DOHH2 (cell line): ENCODE measurements at regions not wholly inside any gene's neighbourhood (a gene's known extent, or its start where the extent isn't known, plus 50 kb on each side); places are given as distances from the start of the nearest gene placed in this dataset.
"Not testable (repeated sequence)": the region's sequence is repeated elsewhere in the genome, so short reads cannot be mapped to it uniquely, and the experiment has no call there.

Experiments used
- H3F3A ChIP-seq: fragments of 200-600 bp; sonication (generic), shearing (Covaris generic); 2 replicates; pipeline ENCODE4 v1.6.0; 2016; ENCODE audit warnings: antibody characterized with exemption, mild to moderate bottlenecking; ENCODE audit not compliant: control insufficient read depth, insufficient read depth
- H3K27ac ChIP-seq: fragments of 200-600 bp; sonication (generic); 2 replicates; pipeline ENCODE4 v1.5.1; 2014; ENCODE audit warnings: low read depth, mild to moderate bottlenecking, low read length, moderate library complexity
- H3K27me3 ChIP-seq: fragments of 200-600 bp; sonication (generic); 2 replicates; pipeline ENCODE4 v1.6.1; 2014; ENCODE audit warnings: mild to moderate bottlenecking, low read length, mixed read lengths; ENCODE audit not compliant: control insufficient read depth
- H3K36me3 ChIP-seq: fragments of 200-600 bp; sonication (generic); 2 replicates; pipeline ENCODE4 v1.6.1; 2014; ENCODE audit warnings: mild to moderate bottlenecking, low read length, moderate library complexity, mixed read lengths; ENCODE audit not compliant: control insufficient read depth
- H3K4me1 ChIP-seq: fragments of 200-600 bp; sonication (generic); 2 replicates; pipeline ENCODE4 v1.6.1; 2014; ENCODE audit warnings: mild to moderate bottlenecking, low read length, mixed read lengths; ENCODE audit not compliant: control insufficient read depth
- H3K4me2 ChIP-seq: fragments of 200-600 bp; sonication (generic); 2 replicates; pipeline ENCODE4 v1.6.0; 2014; ENCODE audit warnings: mild to moderate bottlenecking, low read length, moderate library complexity
- H3K4me3 ChIP-seq: fragments of 200-600 bp; sonication (generic); 2 replicates; pipeline ENCODE4 v1.5.1; 2014; ENCODE audit warnings: mild to moderate bottlenecking, low read length, mixed read lengths
- H3K79me2 ChIP-seq: fragments of 200-600 bp; sonication (generic); 2 replicates; pipeline ENCODE4 v1.6.1; 2014; ENCODE audit warnings: mild to moderate bottlenecking, low read length, mixed read lengths; ENCODE audit not compliant: control insufficient read depth
- H3K9me2 ChIP-seq: fragments of 200-600 bp; sonication (generic); replicated peaks from 2 replicates; pipeline ENCODE4 v1.6.1; 2014; ENCODE audit warnings: mild to moderate bottlenecking, low read length, mixed read lengths; ENCODE audit not compliant: control insufficient read depth
- H3K9me3 ChIP-seq: fragments of 200-600 bp; sonication (generic); 2 replicates; pipeline ENCODE4 v1.6.1; 2014; ENCODE audit warnings: antibody characterized with exemption, low read length, mixed read lengths; ENCODE audit not compliant: control insufficient read depth, insufficient read depth
- H4K20me1 ChIP-seq: fragments of 200-600 bp; sonication (generic); 2 replicates; pipeline ENCODE4 v1.6.0; 2014; ENCODE audit warnings: low read depth, mild to moderate bottlenecking, antibody characterized with exemption, low read length, moderate library complexity; ENCODE audit not compliant: control insufficient read depth, insufficient read depth
- EZH2phosphoT487 ChIP-seq: fragments of 200-600 bp; sonication (generic); IDR thresholded peaks from 2 replicates; pipeline ENCODE4 v1.6.1; 2017; ENCODE audit warnings: borderline replicate concordance, mild to moderate bottlenecking, antibody characterized with exemption, low read length, moderate library complexity, mixed read lengths
- TF ChIP-seq, protein P1 (sequence below): fragments of 200-600 bp; sonication (generic); IDR thresholded peaks from one replicate; pipeline ENCODE4 v1.5.1; 2014; ENCODE audit warnings: antibody characterized with exemption, mild to moderate bottlenecking, low read depth, low read length; ENCODE audit not compliant: poor library complexity, severe bottlenecking

DNA sequence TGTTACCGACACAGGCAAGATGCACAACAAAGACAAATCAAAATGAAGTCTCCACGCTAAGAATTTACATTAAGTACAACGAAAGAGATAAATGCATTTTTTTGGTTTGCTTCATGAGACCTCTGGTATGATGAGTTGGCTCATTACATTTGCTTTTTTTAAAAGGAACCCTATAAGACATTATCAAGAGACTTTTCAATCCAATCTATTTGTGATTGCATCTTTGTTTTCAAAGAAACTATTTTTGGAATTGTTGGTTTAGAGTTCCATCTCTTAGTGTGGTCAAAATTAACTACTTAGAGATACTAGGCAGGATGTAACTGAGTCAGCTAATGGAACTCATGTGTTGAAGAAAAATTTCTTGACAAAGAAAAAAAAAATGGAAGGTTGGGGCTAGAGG, 200.1 kb downstream of the ZC3H11B start:
- H3K4me3 ChIP-seq = no peak overlapping the region
- H3K9me2 ChIP-seq = no peaks in the 10 kb centered on the region
- H3K4me1 ChIP-seq = no peaks in the 10 kb centered on the region
- H3K79me2 ChIP-seq = no peaks in the 10 kb centered on the region
- H3K27me3 ChIP-seq = no peaks in the 10 kb centered on the region
- no peaks in the 10 kb centered on the region for H3K9me3 ChIP-seq
- H3K27ac ChIP-seq = no peak overlapping the region
- H3F3A ChIP-seq = no peaks in the 10 kb centered on the region
- H3K36me3 ChIP-seq = no peaks in the 10 kb centered on the region
- TF ChIP-seq, protein P1, sequence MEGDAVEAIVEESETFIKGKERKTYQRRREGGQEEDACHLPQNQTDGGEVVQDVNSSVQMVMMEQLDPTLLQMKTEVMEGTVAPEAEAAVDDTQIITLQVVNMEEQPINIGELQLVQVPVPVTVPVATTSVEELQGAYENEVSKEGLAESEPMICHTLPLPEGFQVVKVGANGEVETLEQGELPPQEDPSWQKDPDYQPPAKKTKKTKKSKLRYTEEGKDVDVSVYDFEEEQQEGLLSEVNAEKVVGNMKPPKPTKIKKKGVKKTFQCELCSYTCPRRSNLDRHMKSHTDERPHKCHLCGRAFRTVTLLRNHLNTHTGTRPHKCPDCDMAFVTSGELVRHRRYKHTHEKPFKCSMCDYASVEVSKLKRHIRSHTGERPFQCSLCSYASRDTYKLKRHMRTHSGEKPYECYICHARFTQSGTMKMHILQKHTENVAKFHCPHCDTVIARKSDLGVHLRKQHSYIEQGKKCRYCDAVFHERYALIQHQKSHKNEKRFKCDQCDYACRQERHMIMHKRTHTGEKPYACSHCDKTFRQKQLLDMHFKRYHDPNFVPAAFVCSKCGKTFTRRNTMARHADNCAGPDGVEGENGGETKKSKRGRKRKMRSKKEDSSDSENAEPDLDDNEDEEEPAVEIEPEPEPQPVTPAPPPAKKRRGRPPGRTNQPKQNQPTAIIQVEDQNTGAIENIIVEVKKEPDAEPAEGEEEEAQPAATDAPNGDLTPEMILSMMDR = no peak
- TF ChIP-seq EZH2phosphoT487 = no peak
- H3K4me2 ChIP-seq = no peak overlapping the region
- no peaks in the 10 kb centered on the region for H4K20me1 ChIP-seq

DNA sequence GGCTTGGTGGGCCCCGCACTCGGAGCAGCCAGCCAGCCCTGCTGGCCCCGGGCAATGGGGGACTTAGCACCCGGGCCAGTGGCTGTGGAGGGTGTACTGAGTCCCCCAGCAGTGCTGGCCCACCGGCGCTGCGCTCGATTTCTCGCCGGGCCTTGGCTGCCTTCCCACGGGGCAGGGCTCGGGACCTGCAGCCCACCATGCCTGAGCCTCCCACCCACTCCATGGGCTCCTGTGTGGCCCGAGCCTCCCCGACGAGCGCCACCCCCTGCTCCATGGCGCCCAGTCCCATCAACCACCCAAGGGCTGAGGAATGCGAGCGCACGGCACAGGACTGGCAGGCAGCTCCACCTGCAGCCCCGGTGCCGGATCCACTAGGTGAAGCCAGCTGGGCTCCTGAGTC, 202.2 kb downstream of the ZC3H11B start:
- not testable (repeated sequence) for H3K4me3 ChIP-seq, H3K79me2 ChIP-seq, H3F3A ChIP-seq, H3K9me3 ChIP-seq, H3K4me1 ChIP-seq, H3K4me2 ChIP-seq, H3K27ac ChIP-seq, H3K36me3 ChIP-seq, H4K20me1 ChIP-seq, H3K9me2 ChIP-seq, H3K27me3 ChIP-seq

DNA sequence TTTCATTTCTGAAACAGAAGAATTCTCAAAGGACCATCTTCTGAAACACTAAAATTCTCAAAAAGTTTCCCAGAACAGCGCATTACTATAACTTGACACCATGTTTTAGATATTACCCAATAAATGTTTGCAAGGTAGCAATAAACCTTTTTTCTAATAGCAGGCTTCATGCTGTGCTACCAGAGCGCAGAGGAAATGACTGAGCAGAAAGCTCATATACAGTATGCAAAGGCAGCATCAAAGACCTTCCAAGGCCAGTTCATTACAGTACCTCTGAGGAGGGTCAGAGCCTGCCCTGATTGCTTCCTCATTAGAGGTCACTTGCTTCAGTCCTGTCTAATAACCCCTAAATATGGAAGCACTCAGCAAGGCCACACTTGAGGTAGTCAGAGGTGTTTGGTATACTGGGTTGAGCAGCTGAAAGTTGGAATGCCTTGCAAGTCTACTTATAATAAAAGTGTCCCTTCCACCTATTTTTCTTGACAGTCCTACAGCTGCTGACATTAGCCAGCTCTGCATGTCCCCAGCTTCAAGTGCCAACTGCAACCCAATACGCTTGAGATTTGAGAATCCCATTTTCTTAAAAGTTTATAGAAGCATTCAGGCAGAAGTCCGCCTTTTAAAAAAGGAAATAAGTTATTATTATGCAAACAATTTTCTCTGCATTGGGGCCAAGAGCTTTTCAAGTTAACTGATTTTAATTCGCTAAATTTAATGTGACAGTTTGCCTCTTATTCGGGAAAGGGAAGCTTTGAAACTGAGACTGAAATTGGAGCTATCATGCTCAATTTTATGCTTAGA, 207.2 kb downstream of the ZC3H11B start:
- Histone ChIP-seq H3K79me2 (no peaks in the 10 kb centered on the region), H3K4me3 (no peak overlapping the region), H3K9me3 (no peaks in the 10 kb centered on the region), H3K27ac (no peak overlapping the region), H3K27me3 (no peaks in the 10 kb centered on the region), H3K4me1 (no peaks in the 10 kb centered on the region), H3K4me2 (no peak overlapping the region), H3K36me3 (no peaks in the 10 kb centered on the region), H4K20me1 (no peaks in the 10 kb centered on the region), H3F3A (no peaks in the 10 kb centered on the region), H3K9me2 (no peaks in the 10 kb centered on the region)
- TF ChIP-seq EZH2phosphoT487 = no peak
- TF ChIP-seq, protein P1 = no peak

DNA sequence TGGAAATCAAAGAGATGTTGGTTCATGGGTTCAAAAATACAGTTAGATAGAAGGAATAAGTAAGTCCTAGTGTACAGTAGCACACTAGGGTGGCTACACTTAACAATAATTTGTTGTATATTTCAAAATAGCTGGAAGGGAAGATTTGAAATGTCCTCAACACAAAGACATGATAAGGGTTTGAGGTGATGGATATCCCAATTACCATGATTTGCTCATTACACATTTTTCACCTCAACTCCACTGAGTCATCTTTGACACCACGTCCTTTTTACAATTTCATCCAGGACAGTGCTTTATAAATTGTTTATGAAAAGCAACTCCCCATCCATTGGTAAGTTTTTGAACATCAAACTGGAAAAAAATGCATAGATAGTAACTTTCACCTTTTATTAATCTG, 208.3 kb downstream of the ZC3H11B start:
- Histone ChIP-seq H3K79me2 (no peaks in the 10 kb centered on the region), H3K9me3 (no peaks in the 10 kb centered on the region), H3K9me2 (no peaks in the 10 kb centered on the region), H3K4me2 (no peak overlapping the region), H3K4me3 (no peak overlapping the region), H3K4me1 (no peaks in the 10 kb centered on the region), H4K20me1 (no peaks in the 10 kb centered on the region), H3F3A (no peaks in the 10 kb centered on the region), H3K36me3 (no peaks in the 10 kb centered on the region), H3K27ac (no peak overlapping the region), H3K27me3 (no peaks in the 10 kb centered on the region)
- TF ChIP-seq, protein P1 = no peak
- TF ChIP-seq EZH2phosphoT487 = no peak
